ENCODE measurements at regions not wholly inside any gene's neighbourhood (a gene's known extent, or its start where the extent isn't known, plus 50 kb on each side); places are given as distances from the start of the nearest gene placed in this dataset.
A peak's percentile ranks its signal among the peaks of the same experiment; 100 is the strongest.

DNA sequence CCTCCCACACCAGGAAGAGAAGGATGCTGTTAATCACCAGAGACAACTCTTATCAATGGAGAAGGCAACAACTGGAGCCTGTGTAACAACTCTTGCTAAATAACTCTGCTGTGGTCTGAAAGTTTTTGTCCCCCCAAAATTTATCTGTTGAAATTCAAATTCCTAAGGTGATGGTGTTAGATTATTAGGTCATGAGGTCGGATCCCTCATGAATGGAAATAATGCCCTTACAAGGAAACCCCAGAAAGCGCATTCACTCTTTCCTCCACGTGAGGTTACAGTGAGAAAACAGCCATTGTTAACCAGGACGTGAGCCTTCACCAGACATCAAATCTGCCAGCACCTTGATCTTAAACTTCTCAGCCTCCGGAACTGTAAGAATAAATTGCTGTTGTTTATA is 141.9 kb upstream of the CXADR start:
- no TSS peak for BruUV-seq (replicated peaks)

GRCh38 chr21:17371450-17371849 is 141.4 kb upstream of the CXADR start:
- Mint-ChIP-seq H3K9me3 (ENCODE audit: low read depth, unreplicated experiment) (peaks cover 3% of the 10 kb centered on the region), H3K27me3 (ENCODE audit: unreplicated experiment) (no peaks in the 10 kb centered on the region), H3K27ac (ENCODE audit: unreplicated experiment) (peak overlapping the region; percentile 90), H3K36me3 (ENCODE audit: insufficient read depth, unreplicated experiment) (peaks cover 9% of the 10 kb centered on the region), H3K4me1 (ENCODE audit: low read depth, unreplicated experiment) (peaks cover 12% of the 10 kb centered on the region), H3K4me3 (ENCODE audit: low read depth, unreplicated experiment) (peak overlapping the region; percentile 41)
- intact Hi-C loops (cut with micrococcal nuclease; ENCODE audit: unreplicated experiment): no loop called here
- BruUV-seq (replicated peaks): no TSS peak
- CTCF ChIA-PET: interaction anchor here (0.7 to 1.3 kb wide), 3 partner anchors 66 to 239 kb away, joined by 4 to 6 read pairs (median 4); no protein-coding TSS in a partner anchor
- TF ChIP-seq, protein P1, sequence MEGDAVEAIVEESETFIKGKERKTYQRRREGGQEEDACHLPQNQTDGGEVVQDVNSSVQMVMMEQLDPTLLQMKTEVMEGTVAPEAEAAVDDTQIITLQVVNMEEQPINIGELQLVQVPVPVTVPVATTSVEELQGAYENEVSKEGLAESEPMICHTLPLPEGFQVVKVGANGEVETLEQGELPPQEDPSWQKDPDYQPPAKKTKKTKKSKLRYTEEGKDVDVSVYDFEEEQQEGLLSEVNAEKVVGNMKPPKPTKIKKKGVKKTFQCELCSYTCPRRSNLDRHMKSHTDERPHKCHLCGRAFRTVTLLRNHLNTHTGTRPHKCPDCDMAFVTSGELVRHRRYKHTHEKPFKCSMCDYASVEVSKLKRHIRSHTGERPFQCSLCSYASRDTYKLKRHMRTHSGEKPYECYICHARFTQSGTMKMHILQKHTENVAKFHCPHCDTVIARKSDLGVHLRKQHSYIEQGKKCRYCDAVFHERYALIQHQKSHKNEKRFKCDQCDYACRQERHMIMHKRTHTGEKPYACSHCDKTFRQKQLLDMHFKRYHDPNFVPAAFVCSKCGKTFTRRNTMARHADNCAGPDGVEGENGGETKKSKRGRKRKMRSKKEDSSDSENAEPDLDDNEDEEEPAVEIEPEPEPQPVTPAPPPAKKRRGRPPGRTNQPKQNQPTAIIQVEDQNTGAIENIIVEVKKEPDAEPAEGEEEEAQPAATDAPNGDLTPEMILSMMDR (IDR thresholded peaks at IDR 0.05; ENCODE audit: unreplicated experiment): no peak
- DNase-seq: no peak

More for the DNA sequence above, 141.9 kb upstream of the CXADR start:
- no peak for DNase-seq
- no peaks in the 10 kb centered on the region for H3K27me3 Mint-ChIP-seq (ENCODE audit: unreplicated experiment)
- peaks cover 3% of the 10 kb centered on the region for H3K9me3 Mint-ChIP-seq (ENCODE audit: low read depth, unreplicated experiment)
- H3K4me3 Mint-ChIP-seq (ENCODE audit: low read depth, unreplicated experiment): peak overlapping the region; percentile 41
- CTCF ChIA-PET: interaction anchor here (1.3 kb wide), 1 partner anchor 240 kb away, joined by 4 read pairs; no protein-coding TSS in a partner anchor
- H3K4me1 Mint-ChIP-seq (ENCODE audit: low read depth, unreplicated experiment): peaks cover 12% of the 10 kb centered on the region
- TF ChIP-seq, protein P1 (IDR thresholded peaks at IDR 0.05; ENCODE audit: unreplicated experiment): no peak
- intact Hi-C loops (cut with micrococcal nuclease; ENCODE audit: unreplicated experiment): no loop called here
- peak overlapping the region; percentile 90 for H3K27ac Mint-ChIP-seq (ENCODE audit: unreplicated experiment)
- H3K36me3 Mint-ChIP-seq (ENCODE audit: insufficient read depth, unreplicated experiment): peaks cover 9% of the 10 kb centered on the region

DNA sequence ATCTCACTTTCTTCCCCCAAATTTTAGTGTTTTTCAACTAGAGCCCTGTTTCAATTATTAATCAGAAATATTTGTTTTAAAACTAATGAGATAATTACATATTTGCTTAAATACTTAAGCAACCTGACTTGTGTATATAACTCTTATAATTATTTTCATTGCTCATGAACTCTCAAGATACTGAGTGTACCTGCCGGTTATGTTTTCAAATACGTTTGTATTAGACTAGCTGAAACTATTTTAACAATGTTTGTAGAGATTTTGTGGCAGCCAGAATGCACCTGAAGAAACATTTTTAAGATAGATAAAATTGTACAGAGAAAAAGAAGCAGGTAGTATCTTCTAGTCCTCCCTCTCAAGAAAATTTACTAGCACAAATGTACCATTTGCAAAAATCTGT is 140.6 kb upstream of the CXADR start:
- CTCF ChIA-PET: interaction anchor here (0.7 kb wide), 1 partner anchor 65 kb away, joined by 4 read pairs; no protein-coding TSS in a partner anchor
- Mint-ChIP-seq H3K36me3 (ENCODE audit: insufficient read depth, unreplicated experiment) (peaks cover 9% of the 10 kb centered on the region), H3K9me3 (ENCODE audit: low read depth, unreplicated experiment) (peaks cover 3% of the 10 kb centered on the region), H3K4me3 (ENCODE audit: low read depth, unreplicated experiment) (no peak overlapping the region), H3K27ac (ENCODE audit: unreplicated experiment) (no peak overlapping the region), H3K4me1 (ENCODE audit: low read depth, unreplicated experiment) (peaks cover 12% of the 10 kb centered on the region), H3K27me3 (ENCODE audit: unreplicated experiment) (no peaks in the 10 kb centered on the region)
- BruUV-seq (replicated peaks): no TSS peak
- TF ChIP-seq, protein P1 (IDR thresholded peaks at IDR 0.05; ENCODE audit: unreplicated experiment): no peak
- DNase-seq: no peak
- intact Hi-C loops (cut with micrococcal nuclease; ENCODE audit: unreplicated experiment): no loop called here

DNA sequence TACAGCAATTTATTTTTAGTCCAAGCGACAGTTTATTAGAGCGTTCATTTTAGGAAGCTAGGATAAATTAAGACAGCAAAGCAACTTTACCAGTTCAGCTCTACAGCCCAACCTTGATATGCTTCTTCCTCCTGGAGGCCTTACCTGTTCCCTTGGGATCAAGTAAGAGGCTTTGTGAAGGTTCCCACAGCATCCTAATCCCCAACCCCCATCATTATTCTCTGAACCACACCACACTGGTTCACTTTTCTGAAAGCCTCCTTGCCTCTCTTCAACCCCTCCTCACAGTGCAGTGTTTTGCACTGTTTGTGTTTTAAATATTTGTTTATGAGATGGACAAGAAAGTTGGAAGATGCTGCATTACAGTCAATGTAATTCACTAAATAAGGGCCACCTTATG is 126.3 kb upstream of the CXADR start:
- H3K27ac Mint-ChIP-seq (ENCODE audit: unreplicated experiment): no peak overlapping the region
- CTCF ChIA-PET: interaction anchor here (0.6 to 3.4 kb wide), 9 partner anchors 75 to 199 kb away, joined by 3 to 25 read pairs (median 5); no protein-coding TSS in a partner anchor
- intact Hi-C loops (cut with micrococcal nuclease; ENCODE audit: unreplicated experiment): loop anchor here (2.0 to 5.0 kb wide), 2 partner anchors 128 to 181 kb away; no protein-coding TSS in a partner anchor
- no TSS peak for BruUV-seq (replicated peaks)
- TF ChIP-seq, protein P1 (IDR thresholded peaks at IDR 0.05; ENCODE audit: unreplicated experiment): no peak
- no peaks in the 10 kb centered on the region for H3K4me1 Mint-ChIP-seq (ENCODE audit: low read depth, unreplicated experiment)
- no peaks in the 10 kb centered on the region for H3K9me3 Mint-ChIP-seq (ENCODE audit: low read depth, unreplicated experiment)
- DNase-seq: no peak
- no peaks in the 10 kb centered on the region for H3K27me3 Mint-ChIP-seq (ENCODE audit: unreplicated experiment)
- no peak overlapping the region for H3K4me3 Mint-ChIP-seq (ENCODE audit: low read depth, unreplicated experiment)
- H3K36me3 Mint-ChIP-seq (ENCODE audit: insufficient read depth, unreplicated experiment): no peaks in the 10 kb centered on the region
